ENCODE measurements at regions not wholly inside any gene's neighbourhood (a gene's known extent, or its start where the extent isn't known, plus 50 kb on each side); places are given as distances from the start of the nearest gene placed in this dataset.

DNA sequence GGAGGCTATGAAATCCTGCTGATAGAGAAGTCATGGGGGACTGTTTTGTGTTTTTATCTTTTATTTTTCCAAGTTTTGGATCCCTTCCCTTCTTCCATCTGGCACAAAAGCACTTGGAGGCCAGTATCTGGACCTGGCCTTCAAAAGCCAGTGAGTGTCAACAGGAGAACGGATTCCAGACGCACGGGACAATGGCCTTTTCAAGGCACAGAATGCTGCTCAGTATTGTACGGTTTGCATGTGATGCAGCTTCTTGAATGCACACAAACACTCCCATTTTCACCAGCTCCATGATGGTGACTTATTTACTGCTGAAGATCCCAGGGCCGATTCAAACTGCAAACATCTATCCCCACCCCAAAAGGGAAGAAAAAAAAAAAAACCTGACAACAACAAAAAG lies 145.4 kb downstream of the CPEB2 start:
- TF ChIP-seq STAT1 (IDR thresholded peaks at IDR 0.05; ENCODE audit: unreplicated experiment) (no peak), EZH2 (IDR thresholded peaks at IDR 0.05; ENCODE audit: low read depth, unreplicated experiment) (no peak), JUNB (IDR thresholded peaks at IDR 0.05; ENCODE audit: unreplicated experiment) (no peak), ZNF114 (CRISPR knock-in tag; IDR thresholded peaks at IDR 0.05) (no peak), POLR2AphosphoS5 (IDR thresholded peaks at IDR 0.05; ENCODE audit: low read depth) (no peak), CREB1 (CRISPR knock-in tag; IDR thresholded peaks at IDR 0.05; ENCODE audit: low read depth) (no peak), NANOG (IDR thresholded peaks at IDR 0.05; ENCODE audit: borderline replicate concordance) (no peak), EZH2phosphoT487 (IDR thresholded peaks at IDR 0.05; ENCODE audit: unreplicated experiment) (no peak), ZNF331 (CRISPR knock-in tag; IDR thresholded peaks at IDR 0.05; ENCODE audit: low read depth) (no peak)
- TF ChIP-seq, protein P1, sequence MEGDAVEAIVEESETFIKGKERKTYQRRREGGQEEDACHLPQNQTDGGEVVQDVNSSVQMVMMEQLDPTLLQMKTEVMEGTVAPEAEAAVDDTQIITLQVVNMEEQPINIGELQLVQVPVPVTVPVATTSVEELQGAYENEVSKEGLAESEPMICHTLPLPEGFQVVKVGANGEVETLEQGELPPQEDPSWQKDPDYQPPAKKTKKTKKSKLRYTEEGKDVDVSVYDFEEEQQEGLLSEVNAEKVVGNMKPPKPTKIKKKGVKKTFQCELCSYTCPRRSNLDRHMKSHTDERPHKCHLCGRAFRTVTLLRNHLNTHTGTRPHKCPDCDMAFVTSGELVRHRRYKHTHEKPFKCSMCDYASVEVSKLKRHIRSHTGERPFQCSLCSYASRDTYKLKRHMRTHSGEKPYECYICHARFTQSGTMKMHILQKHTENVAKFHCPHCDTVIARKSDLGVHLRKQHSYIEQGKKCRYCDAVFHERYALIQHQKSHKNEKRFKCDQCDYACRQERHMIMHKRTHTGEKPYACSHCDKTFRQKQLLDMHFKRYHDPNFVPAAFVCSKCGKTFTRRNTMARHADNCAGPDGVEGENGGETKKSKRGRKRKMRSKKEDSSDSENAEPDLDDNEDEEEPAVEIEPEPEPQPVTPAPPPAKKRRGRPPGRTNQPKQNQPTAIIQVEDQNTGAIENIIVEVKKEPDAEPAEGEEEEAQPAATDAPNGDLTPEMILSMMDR (conservative IDR thresholded peaks at IDR 0.05; ENCODE audit: low read depth in 2 of 2) = no peak
- TF ChIP-seq, protein P2, sequence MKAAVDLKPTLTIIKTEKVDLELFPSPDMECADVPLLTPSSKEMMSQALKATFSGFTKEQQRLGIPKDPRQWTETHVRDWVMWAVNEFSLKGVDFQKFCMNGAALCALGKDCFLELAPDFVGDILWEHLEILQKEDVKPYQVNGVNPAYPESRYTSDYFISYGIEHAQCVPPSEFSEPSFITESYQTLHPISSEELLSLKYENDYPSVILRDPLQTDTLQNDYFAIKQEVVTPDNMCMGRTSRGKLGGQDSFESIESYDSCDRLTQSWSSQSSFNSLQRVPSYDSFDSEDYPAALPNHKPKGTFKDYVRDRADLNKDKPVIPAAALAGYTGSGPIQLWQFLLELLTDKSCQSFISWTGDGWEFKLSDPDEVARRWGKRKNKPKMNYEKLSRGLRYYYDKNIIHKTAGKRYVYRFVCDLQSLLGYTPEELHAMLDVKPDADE (IDR thresholded peaks at IDR 0.05) = no peak
- TF ChIP-seq, protein P3, sequence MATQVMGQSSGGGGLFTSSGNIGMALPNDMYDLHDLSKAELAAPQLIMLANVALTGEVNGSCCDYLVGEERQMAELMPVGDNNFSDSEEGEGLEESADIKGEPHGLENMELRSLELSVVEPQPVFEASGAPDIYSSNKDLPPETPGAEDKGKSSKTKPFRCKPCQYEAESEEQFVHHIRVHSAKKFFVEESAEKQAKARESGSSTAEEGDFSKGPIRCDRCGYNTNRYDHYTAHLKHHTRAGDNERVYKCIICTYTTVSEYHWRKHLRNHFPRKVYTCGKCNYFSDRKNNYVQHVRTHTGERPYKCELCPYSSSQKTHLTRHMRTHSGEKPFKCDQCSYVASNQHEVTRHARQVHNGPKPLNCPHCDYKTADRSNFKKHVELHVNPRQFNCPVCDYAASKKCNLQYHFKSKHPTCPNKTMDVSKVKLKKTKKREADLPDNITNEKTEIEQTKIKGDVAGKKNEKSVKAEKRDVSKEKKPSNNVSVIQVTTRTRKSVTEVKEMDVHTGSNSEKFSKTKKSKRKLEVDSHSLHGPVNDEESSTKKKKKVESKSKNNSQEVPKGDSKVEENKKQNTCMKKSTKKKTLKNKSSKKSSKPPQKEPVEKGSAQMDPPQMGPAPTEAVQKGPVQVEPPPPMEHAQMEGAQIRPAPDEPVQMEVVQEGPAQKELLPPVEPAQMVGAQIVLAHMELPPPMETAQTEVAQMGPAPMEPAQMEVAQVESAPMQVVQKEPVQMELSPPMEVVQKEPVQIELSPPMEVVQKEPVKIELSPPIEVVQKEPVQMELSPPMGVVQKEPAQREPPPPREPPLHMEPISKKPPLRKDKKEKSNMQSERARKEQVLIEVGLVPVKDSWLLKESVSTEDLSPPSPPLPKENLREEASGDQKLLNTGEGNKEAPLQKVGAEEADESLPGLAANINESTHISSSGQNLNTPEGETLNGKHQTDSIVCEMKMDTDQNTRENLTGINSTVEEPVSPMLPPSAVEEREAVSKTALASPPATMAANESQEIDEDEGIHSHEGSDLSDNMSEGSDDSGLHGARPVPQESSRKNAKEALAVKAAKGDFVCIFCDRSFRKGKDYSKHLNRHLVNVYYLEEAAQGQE (IDR thresholded peaks at IDR 0.05; ENCODE audit: unreplicated experiment) = no peak
- TF ChIP-seq, protein P4, sequence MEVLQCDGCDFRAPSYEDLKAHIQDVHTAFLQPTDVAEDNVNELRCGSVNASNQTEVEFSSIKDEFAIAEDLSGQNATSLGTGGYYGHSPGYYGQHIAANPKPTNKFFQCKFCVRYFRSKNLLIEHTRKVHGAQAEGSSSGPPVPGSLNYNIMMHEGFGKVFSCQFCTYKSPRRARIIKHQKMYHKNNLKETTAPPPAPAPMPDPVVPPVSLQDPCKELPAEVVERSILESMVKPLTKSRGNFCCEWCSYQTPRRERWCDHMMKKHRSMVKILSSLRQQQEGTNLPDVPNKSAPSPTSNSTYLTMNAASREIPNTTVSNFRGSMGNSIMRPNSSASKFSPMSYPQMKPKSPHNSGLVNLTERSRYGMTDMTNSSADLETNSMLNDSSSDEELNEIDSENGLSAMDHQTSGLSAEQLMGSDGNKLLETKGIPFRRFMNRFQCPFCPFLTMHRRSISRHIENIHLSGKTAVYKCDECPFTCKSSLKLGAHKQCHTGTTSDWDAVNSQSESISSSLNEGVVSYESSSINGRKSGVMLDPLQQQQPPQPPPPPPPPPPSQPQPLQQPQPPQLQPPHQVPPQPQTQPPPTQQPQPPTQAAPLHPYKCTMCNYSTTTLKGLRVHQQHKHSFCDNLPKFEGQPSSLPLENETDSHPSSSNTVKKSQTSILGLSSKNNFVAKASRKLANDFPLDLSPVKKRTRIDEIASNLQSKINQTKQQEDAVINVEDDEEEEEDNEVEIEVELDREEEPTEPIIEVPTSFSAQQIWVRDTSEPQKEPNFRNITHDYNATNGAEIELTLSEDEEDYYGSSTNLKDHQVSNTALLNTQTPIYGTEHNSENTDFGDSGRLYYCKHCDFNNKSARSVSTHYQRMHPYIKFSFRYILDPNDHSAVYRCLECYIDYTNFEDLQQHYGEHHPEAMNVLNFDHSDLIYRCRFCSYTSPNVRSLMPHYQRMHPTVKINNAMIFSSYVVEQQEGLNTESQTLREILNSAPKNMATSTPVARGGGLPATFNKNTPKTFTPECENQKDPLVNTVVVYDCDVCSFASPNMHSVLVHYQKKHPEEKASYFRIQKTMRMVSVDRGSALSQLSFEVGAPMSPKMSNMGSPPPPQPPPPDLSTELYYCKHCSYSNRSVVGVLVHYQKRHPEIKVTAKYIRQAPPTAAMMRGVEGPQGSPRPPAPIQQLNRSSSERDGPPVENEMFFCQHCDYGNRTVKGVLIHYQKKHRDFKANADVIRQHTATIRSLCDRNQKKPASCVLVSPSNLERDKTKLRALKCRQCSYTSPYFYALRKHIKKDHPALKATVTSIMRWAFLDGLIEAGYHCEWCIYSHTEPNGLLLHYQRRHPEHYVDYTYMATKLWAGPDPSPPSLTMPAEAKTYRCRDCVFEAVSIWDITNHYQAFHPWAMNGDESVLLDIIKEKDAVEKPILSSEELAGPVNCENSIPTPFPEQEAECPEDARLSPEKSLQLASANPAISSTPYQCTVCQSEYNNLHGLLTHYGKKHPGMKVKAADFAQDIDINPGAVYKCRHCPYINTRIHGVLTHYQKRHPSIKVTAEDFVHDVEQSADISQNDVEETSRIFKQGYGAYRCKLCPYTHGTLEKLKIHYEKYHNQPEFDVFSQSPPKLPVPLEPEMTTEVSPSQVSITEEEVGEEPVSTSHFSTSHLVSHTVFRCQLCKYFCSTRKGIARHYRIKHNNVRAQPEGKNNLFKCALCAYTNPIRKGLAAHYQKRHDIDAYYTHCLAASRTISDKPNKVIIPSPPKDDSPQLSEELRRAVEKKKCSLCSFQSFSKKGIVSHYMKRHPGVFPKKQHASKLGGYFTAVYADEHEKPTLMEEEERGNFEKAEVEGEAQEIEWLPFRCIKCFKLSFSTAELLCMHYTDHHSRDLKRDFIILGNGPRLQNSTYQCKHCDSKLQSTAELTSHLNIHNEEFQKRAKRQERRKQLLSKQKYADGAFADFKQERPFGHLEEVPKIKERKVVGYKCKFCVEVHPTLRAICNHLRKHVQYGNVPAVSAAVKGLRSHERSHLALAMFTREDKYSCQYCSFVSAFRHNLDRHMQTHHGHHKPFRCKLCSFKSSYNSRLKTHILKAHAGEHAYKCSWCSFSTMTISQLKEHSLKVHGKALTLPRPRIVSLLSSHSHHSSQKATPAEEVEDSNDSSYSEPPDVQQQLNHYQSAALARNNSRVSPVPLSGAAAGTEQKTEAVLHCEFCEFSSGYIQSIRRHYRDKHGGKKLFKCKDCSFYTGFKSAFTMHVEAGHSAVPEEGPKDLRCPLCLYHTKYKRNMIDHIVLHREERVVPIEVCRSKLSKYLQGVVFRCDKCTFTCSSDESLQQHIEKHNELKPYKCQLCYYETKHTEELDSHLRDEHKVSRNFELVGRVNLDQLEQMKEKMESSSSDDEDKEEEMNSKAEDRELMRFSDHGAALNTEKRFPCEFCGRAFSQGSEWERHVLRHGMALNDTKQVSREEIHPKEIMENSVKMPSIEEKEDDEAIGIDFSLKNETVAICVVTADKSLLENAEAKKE (CRISPR knock-in tag; IDR thresholded peaks at IDR 0.05) = no peak
- ATAC-seq = no peak
- H3K36me3 Mint-ChIP-seq (ENCODE audit: low read depth) = no peaks in the 10 kb centered on the region; the same call in 2 of the 3 replicates
- H3K27me3 Mint-ChIP-seq (ENCODE audit: insufficient read depth, low read depth, poor library complexity) = peaks cover 5% of the 10 kb centered on the region
- no peaks in the 10 kb centered on the region; the same call in 2 of the 3 replicates for H3K9me3 Mint-ChIP-seq
- no peak overlapping the region for H3K4me3 Mint-ChIP-seq
- no peak overlapping the region; the same call in 1 of the 2 replicates for H3K27ac Mint-ChIP-seq
- H3K27me3 ChIP-seq (ENCODE audit: insufficient read depth) = no peaks in the 10 kb centered on the region
- peaks cover 33% of the 10 kb centered on the region for H3K4me1 Mint-ChIP-seq
- no peaks in the 10 kb centered on the region for H4K20me1 ChIP-seq (replicated peaks; ENCODE audit: insufficient read depth)
- H3K79me2 ChIP-seq (replicated peaks; ENCODE audit: insufficient read depth) = no peaks in the 10 kb centered on the region
- no peaks in the 10 kb centered on the region for H3K36me3 ChIP-seq (ENCODE audit: insufficient read depth)
- H3K4me1 ChIP-seq (ENCODE audit: insufficient read depth) = peaks cover 19% of the 10 kb centered on the region
- H3K27ac ChIP-seq (ENCODE audit: low read depth) = no peak overlapping the region
- no peak overlapping the region for H3K4me3 ChIP-seq
- peaks cover 19% of the 10 kb centered on the region; the same call in 1 of the 2 replicates for H3K9me2 ChIP-seq (ENCODE audit: insufficient read depth)
- no peak overlapping the region for H2AFZ ChIP-seq
- no peaks in the 10 kb centered on the region for H3F3A ChIP-seq (replicated peaks; ENCODE audit: low read depth)
- DNase-seq (ENCODE audit: low spot score) = no peak
- no peak overlapping the region for H3K4me2 ChIP-seq
